ENCODE measurements at regions not wholly inside any gene's neighbourhood (a gene's known extent, or its start where the extent isn't known, plus 50 kb on each side); places are given as distances from the start of the nearest gene placed in this dataset.
A peak's percentile ranks its signal among the peaks of the same experiment; 100 is the strongest.

DNA sequence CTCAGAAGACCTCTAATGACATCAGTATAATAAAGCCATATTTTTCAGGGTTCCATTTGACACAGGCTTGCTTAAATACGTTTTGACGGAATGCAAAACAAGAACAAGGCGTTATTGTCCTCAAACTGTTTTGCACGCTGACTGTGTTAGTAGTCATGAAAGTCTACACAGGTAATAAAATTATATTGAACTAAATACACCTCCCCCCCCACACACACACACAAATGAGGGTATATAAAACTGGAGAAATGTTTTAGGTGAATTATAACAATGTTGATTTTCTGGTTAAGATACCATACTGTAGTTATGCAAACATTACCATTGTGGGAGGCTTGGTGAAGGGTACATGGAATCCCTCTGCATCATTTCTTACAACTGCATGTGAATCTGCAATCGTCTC, 257.1 kb upstream of the ARRDC4 start:
- TF ChIP-seq, protein P1, sequence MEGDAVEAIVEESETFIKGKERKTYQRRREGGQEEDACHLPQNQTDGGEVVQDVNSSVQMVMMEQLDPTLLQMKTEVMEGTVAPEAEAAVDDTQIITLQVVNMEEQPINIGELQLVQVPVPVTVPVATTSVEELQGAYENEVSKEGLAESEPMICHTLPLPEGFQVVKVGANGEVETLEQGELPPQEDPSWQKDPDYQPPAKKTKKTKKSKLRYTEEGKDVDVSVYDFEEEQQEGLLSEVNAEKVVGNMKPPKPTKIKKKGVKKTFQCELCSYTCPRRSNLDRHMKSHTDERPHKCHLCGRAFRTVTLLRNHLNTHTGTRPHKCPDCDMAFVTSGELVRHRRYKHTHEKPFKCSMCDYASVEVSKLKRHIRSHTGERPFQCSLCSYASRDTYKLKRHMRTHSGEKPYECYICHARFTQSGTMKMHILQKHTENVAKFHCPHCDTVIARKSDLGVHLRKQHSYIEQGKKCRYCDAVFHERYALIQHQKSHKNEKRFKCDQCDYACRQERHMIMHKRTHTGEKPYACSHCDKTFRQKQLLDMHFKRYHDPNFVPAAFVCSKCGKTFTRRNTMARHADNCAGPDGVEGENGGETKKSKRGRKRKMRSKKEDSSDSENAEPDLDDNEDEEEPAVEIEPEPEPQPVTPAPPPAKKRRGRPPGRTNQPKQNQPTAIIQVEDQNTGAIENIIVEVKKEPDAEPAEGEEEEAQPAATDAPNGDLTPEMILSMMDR (IDR thresholded peaks at IDR 0.05; ENCODE audit: poor library complexity) = no peak
- Histone ChIP-seq H3K4me2 (no peak overlapping the region), H2AFZ (no peak overlapping the region), H3K79me2 (no peaks in the 10 kb centered on the region), H3K27ac (no peak overlapping the region), H3K4me3 (no peak overlapping the region), H3K9me3 (ENCODE audit: low read depth) (no peaks in the 10 kb centered on the region), H4K20me1 (ENCODE audit: insufficient read depth, poor library complexity, severe bottlenecking) (no peaks in the 10 kb centered on the region), H3K4me1 (ENCODE audit: insufficient read depth) (no peaks in the 10 kb centered on the region), H3K36me3 (replicated peaks; ENCODE audit: insufficient read depth, low read depth) (no peaks in the 10 kb centered on the region), H3K27me3 (no peaks in the 10 kb centered on the region), H3K9me2 (replicated peaks; ENCODE audit: insufficient read depth) (no peaks in the 10 kb centered on the region)
- DNase-seq (ENCODE audit: low spot score) = no peak
- WGBS (ENCODE audit: low lambda C conversion rate, missing lambda C conversion rate) = 93% methylated on average over 5 of the region's 5 CpGs

DNA sequence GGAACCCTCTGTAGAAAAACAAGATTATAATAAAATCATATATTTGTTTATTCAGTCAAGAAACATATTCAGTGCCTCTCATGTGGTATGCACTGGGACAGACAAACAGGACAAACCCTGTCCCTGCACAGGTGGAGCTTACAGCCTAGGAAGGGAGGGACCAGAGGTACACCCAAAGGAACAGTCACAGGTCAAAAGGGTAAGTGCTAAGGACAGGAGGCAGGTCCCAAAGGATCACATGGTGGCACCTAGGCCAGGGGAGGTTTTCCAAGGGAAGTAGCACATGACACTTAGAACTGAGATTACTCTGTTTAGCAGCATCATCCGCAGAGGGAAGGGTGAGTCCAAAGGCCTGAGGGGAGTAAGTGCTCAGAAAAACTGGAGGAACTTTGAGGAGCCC, 254.4 kb upstream of the ARRDC4 start:
- Histone ChIP-seq H3K4me3 (no peak overlapping the region), H2AFZ (no peak overlapping the region), H3K4me1 (ENCODE audit: insufficient read depth) (no peaks in the 10 kb centered on the region), H3K79me2 (no peaks in the 10 kb centered on the region), H3K9me3 (ENCODE audit: low read depth) (no peaks in the 10 kb centered on the region), H3K27ac (no peak overlapping the region), H3K9me2 (replicated peaks; ENCODE audit: insufficient read depth) (no peaks in the 10 kb centered on the region), H4K20me1 (ENCODE audit: insufficient read depth, poor library complexity, severe bottlenecking) (no peaks in the 10 kb centered on the region), H3K27me3 (no peaks in the 10 kb centered on the region), H3K36me3 (replicated peaks; ENCODE audit: insufficient read depth, low read depth) (no peaks in the 10 kb centered on the region), H3K4me2 (no peak overlapping the region)
- DNase-seq (ENCODE audit: low spot score) = no peak
- TF ChIP-seq EZH2 (IDR thresholded peaks at IDR 0.05; ENCODE audit: borderline replicate concordance) (no peak), EZH2phosphoT487 (IDR thresholded peaks at IDR 0.05; ENCODE audit: low read depth, severe bottlenecking, unreplicated experiment) (no peak)
- TF ChIP-seq, protein P1 (IDR thresholded peaks at IDR 0.05; ENCODE audit: poor library complexity) = no peak
- WGBS (ENCODE audit: low lambda C conversion rate, missing lambda C conversion rate) = 90% methylated on average over 1 of the region's 1 CpG

DNA sequence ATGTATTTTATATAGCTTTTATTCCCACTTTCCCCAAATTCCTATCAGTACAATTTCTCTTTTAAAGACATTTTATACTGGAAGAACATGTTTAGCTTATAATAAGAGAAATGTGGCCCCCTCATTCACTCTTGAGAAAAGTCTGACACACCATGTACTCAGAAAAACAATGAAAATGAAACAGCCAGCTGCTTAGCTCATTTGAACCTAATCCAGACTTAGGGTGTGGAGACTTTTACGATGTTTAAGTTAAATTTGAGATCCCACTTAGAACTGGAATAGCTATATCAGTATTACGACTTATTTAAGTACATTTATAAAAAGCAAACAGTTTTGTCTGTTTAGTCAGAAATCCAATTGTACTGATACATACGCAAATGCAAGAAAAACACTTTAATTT, 252.3 kb upstream of the ARRDC4 start:
- TF ChIP-seq, protein P1 (IDR thresholded peaks at IDR 0.05; ENCODE audit: poor library complexity) = no peak
- TF ChIP-seq EZH2 (IDR thresholded peaks at IDR 0.05; ENCODE audit: borderline replicate concordance) = no peak
- TF ChIP-seq EZH2phosphoT487 (IDR thresholded peaks at IDR 0.05; ENCODE audit: low read depth, severe bottlenecking, unreplicated experiment) = no peak
- Histone ChIP-seq H3K9me2 (replicated peaks; ENCODE audit: insufficient read depth) (no peaks in the 10 kb centered on the region), H2AFZ (no peak overlapping the region), H3K27me3 (no peaks in the 10 kb centered on the region), H3K79me2 (no peaks in the 10 kb centered on the region), H3K36me3 (replicated peaks; ENCODE audit: insufficient read depth, low read depth) (no peaks in the 10 kb centered on the region), H3K4me2 (peak overlapping the region; percentile 22), H3K4me1 (ENCODE audit: insufficient read depth) (no peaks in the 10 kb centered on the region), H3K4me3 (no peak overlapping the region), H3K27ac (no peak overlapping the region), H4K20me1 (ENCODE audit: insufficient read depth, poor library complexity, severe bottlenecking) (no peaks in the 10 kb centered on the region), H3K9me3 (ENCODE audit: low read depth) (no peaks in the 10 kb centered on the region)
- WGBS (ENCODE audit: low lambda C conversion rate, missing lambda C conversion rate) = 40% methylated on average over 3 of the region's 3 CpGs
- no peak for DNase-seq (ENCODE audit: low spot score)

DNA sequence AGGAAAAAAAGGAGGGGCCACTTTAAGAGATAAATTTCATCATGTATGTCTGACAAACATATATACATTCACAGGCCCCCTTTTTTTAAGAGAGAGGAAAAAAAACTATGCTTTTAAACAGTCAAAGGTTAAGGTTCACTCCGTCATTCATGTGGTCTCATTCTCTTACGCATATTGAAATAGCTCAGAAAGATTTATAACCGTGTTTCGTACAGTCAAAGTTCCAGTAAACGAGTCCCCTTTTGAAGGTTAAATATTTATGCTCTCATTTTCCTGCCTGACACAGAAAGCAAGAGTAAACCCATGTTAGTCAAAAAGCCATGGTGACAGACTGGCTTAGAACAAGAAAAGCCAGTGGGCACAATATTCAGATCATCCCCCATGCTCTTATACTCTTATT, 248.0 kb upstream of the ARRDC4 start:
- Histone ChIP-seq H3K36me3 (replicated peaks; ENCODE audit: insufficient read depth, low read depth) (no peaks in the 10 kb centered on the region), H4K20me1 (ENCODE audit: insufficient read depth, poor library complexity, severe bottlenecking) (no peaks in the 10 kb centered on the region), H2AFZ (no peak overlapping the region), H3K4me1 (ENCODE audit: insufficient read depth) (no peaks in the 10 kb centered on the region), H3K27ac (no peak overlapping the region), H3K9me3 (ENCODE audit: low read depth) (no peaks in the 10 kb centered on the region), H3K4me2 (no peak overlapping the region), H3K4me3 (no peak overlapping the region), H3K27me3 (no peaks in the 10 kb centered on the region), H3K9me2 (replicated peaks; ENCODE audit: insufficient read depth) (no peaks in the 10 kb centered on the region), H3K79me2 (no peaks in the 10 kb centered on the region)
- TF ChIP-seq EZH2 (IDR thresholded peaks at IDR 0.05; ENCODE audit: borderline replicate concordance) (no peak), EZH2phosphoT487 (IDR thresholded peaks at IDR 0.05; ENCODE audit: low read depth, severe bottlenecking, unreplicated experiment) (no peak)
- TF ChIP-seq, protein P1 (IDR thresholded peaks at IDR 0.05; ENCODE audit: poor library complexity) = no peak
- WGBS (ENCODE audit: low lambda C conversion rate, missing lambda C conversion rate) = 75% methylated on average over 5 of the region's 5 CpGs
- DNase-seq (ENCODE audit: low spot score) = no peak
